HEK293 (cell line): ENCODE measurements at regions not wholly inside any gene's neighbourhood (a gene's known extent, or its start where the extent isn't known, plus 50 kb on each side); places are given as distances from the start of the nearest gene placed in this dataset.

Source experiments
- CTCF ChIA-PET: fragments of 350-600 bp; formaldehyde crosslinking; extraction: SDS; loops from one replicate; lab custom pipeline; 2021; ENCODE audit warnings: antibody characterized with exemption; lab: Yijun Ruan, JAX
- POLR2A ChIA-PET: fragments of 300-600 bp; formaldehyde crosslinking; extraction: SDS; loops from one replicate; lab custom pipeline; 2020; ENCODE audit warnings: antibody characterized with exemption, inconsistent platforms; lab: Yijun Ruan, JAX
- H3K27ac ChIP-seq: fragments of 200-500 bp; sonication (Bioruptor generic); 2 replicates; pipeline ENCODE4 v1.5.1; 2014; ENCODE audit warnings: low read depth, low read length, control low read depth, inconsistent platforms; ENCODE audit errors: extremely low read depth
- H3K36me3 ChIP-seq, 2 experiments: fragments of 200-500 bp in 1 of 2; sonication (Bioruptor generic) in 1 of 2; 1 replicate in 1 of 2; 2 replicates in 1 of 2; pipeline ENCODE4 v1.5.1; 2014 to 2017; ENCODE audit warnings: inconsistent platforms in 2 of 2, low read length in 2 of 2; ENCODE audit not compliant: control insufficient read depth in 2 of 2, insufficient read depth in 1 of 2
- H3K4me1 ChIP-seq: fragments of 200-500 bp; sonication (Bioruptor generic); 2 replicates; pipeline ENCODE4 v1.5.1; 2014; ENCODE audit warnings: mild to moderate bottlenecking, low read length, inconsistent platforms; ENCODE audit not compliant: control insufficient read depth, insufficient read depth
- H3K4me3 ChIP-seq: 2 replicates; pipeline ENCODE4 v1.5.1; 2011; ENCODE audit warnings: low read depth, mild to moderate bottlenecking, control low read depth, low read length, moderate library complexity
- H3K9me3 ChIP-seq: fragments of 200-500 bp; sonication (Bioruptor generic); 2 replicates; pipeline ENCODE4 v1.5.1; 2014; ENCODE audit warnings: low read depth, low read length, inconsistent platforms; ENCODE audit not compliant: control insufficient read depth, insufficient read depth
- BCL6B ChIP-seq: fragments of 450-650 bp; formaldehyde crosslinking; IDR thresholded peaks from 2 replicates; pipeline ENCODE4 v1.5.1; 2017; ENCODE audit warnings: missing biosample characterization, missing genetic modification characterization
- GLI2 ChIP-seq: fragments of 450-650 bp; formaldehyde crosslinking; IDR thresholded peaks from 2 replicates; pipeline ENCODE4; 2017; ENCODE audit warnings: missing biosample characterization, missing genetic modification characterization, low read depth, borderline replicate concordance
- HOXD13 ChIP-seq: sonication (generic); formaldehyde crosslinking; IDR thresholded peaks from 2 replicates; pipeline ENCODE4 v1.8.0; 2022; ENCODE audit warnings: missing genetic modification reagents, borderline replicate concordance
- INSM2 ChIP-seq: fragments of 450-650 bp; formaldehyde crosslinking; IDR thresholded peaks from 2 replicates; pipeline ENCODE4 v1.5.1; 2016; ENCODE audit warnings: missing biosample characterization, missing genetic modification characterization
- MYNN ChIP-seq: fragments of 450-650 bp; formaldehyde crosslinking; IDR thresholded peaks from 2 replicates; pipeline ENCODE4 v1.5.1; 2016; ENCODE audit warnings: missing biosample characterization, missing genetic modification characterization, borderline replicate concordance
- OVOL3 ChIP-seq: fragments of 450-650 bp; formaldehyde crosslinking; IDR thresholded peaks from 2 replicates; pipeline ENCODE4 v1.5.1; 2016; ENCODE audit warnings: missing biosample characterization, missing genetic modification characterization
- SP2 ChIP-seq: fragments of 450-650 bp; formaldehyde crosslinking; IDR thresholded peaks from 2 replicates; pipeline ENCODE4 v1.5.1; 2016; ENCODE audit warnings: missing biosample characterization, missing genetic modification characterization
- ZBTB1 ChIP-seq: fragments of 450-650 bp; formaldehyde crosslinking; IDR thresholded peaks from 2 replicates; pipeline ENCODE4 v1.5.1; 2016; ENCODE audit warnings: missing biosample characterization, missing genetic modification characterization
- ZBTB10 ChIP-seq: fragments of 450-650 bp; formaldehyde crosslinking; IDR thresholded peaks from 2 replicates; pipeline ENCODE4 v1.5.1; 2016; ENCODE audit warnings: missing biosample characterization, missing genetic modification characterization
- ZNF114 ChIP-seq: fragments of 450-650 bp; formaldehyde crosslinking; IDR thresholded peaks from 2 replicates; pipeline ENCODE4 v1.5.0; 2017; ENCODE audit warnings: missing biosample characterization, missing genetic modification characterization
- ZNF138 ChIP-seq: fragments of 450-650 bp; formaldehyde crosslinking; IDR thresholded peaks from 2 replicates; pipeline ENCODE4 v1.5.1; 2016; ENCODE audit warnings: missing biosample characterization, missing genetic modification characterization, borderline replicate concordance
- ZNF174 ChIP-seq: fragments of 450-650 bp; formaldehyde crosslinking; IDR thresholded peaks from 2 replicates; pipeline ENCODE4 v1.5.0; 2017; ENCODE audit warnings: missing biosample characterization, mild to moderate bottlenecking, missing genetic modification characterization
- ZNF398 ChIP-seq: fragments of 450-650 bp; formaldehyde crosslinking; IDR thresholded peaks from 2 replicates; pipeline ENCODE4 v1.5.1; 2017; ENCODE audit warnings: missing biosample characterization, missing genetic modification characterization
- ZNF426 ChIP-seq: fragments of 450-650 bp; formaldehyde crosslinking; IDR thresholded peaks from 2 replicates; pipeline ENCODE4 v1.5.1; 2017; ENCODE audit warnings: missing biosample characterization, missing genetic modification characterization, mild to moderate bottlenecking, inconsistent platforms, moderate library complexity
- ZNF501 ChIP-seq: fragments of 450-650 bp; formaldehyde crosslinking; IDR thresholded peaks from 2 replicates; pipeline ENCODE4 v1.5.1; 2016; ENCODE audit warnings: missing biosample characterization, missing genetic modification characterization
- ZNF513 ChIP-seq: fragments of 450-650 bp; IDR thresholded peaks from 2 replicates; pipeline ENCODE4 v1.5.1; 2018; ENCODE audit warnings: missing biosample characterization, missing genetic modification characterization
- ZNF530 ChIP-seq: fragments of 450-650 bp; formaldehyde crosslinking; IDR thresholded peaks from 2 replicates; pipeline ENCODE4 v1.5.1; 2016; ENCODE audit warnings: low read depth, missing biosample characterization, missing genetic modification characterization
- ZNF549 ChIP-seq: fragments of 450-650 bp; IDR thresholded peaks from 2 replicates; pipeline ENCODE4 v1.5.1; 2018; ENCODE audit warnings: missing biosample characterization, missing genetic modification characterization, mild to moderate bottlenecking, inconsistent platforms, moderate library complexity
- ZNF610 ChIP-seq: fragments of 450-650 bp; formaldehyde crosslinking; IDR thresholded peaks from 2 replicates; pipeline ENCODE4 v1.5.1; 2016; ENCODE audit warnings: missing biosample characterization, missing genetic modification characterization, borderline replicate concordance
- ZNF626 ChIP-seq: fragments of 450-650 bp; sonication (Bioruptor Pico); formaldehyde crosslinking; IDR thresholded peaks from 2 replicates; pipeline ENCODE4 v1.5.1; 2018; ENCODE audit warnings: missing biosample characterization, missing genetic modification characterization, inconsistent platforms
- ZNF707 ChIP-seq: fragments of 450-650 bp; formaldehyde crosslinking; IDR thresholded peaks from 2 replicates; pipeline ENCODE4 v1.5.1; 2016; ENCODE audit warnings: missing biosample characterization, missing genetic modification characterization
- ZNF776 ChIP-seq: fragments of 450-650 bp; formaldehyde crosslinking; IDR thresholded peaks from 2 replicates; pipeline ENCODE4 v1.5.0; 2017; ENCODE audit warnings: missing biosample characterization, missing genetic modification characterization, borderline replicate concordance
- ZNF837 ChIP-seq: fragments of 450-650 bp; formaldehyde crosslinking; IDR thresholded peaks from 2 replicates; pipeline ENCODE4 v1.5.1; 2016; ENCODE audit warnings: missing biosample characterization, missing genetic modification characterization
- ZSCAN16 ChIP-seq: fragments of 450-650 bp; formaldehyde crosslinking; IDR thresholded peaks from 2 replicates; pipeline ENCODE4 v1.5.1; 2016; ENCODE audit warnings: missing biosample characterization, missing genetic modification characterization

- TF ChIP-seq ZBTB10 (tag by site-specific recombination) (no peak), ZNF501 (tag by site-specific recombination) (no peak), ZNF610 (tag by site-specific recombination) (no peak), MYNN (tag by site-specific recombination) (no peak), ZNF707 (no peak), HOXD13 (CRISPR knock-in tag) (no peak), ZNF549 (tag by site-specific recombination) (no peak)
- TF ChIP-seq, all 188 proteins: peak for 0
These were observed 253.6 kb upstream of the AVPR1A start (continued) for GRCh38 chr12:63404611-63405010.

GRCh38 chr12:63403256-63403655, 252.3 kb upstream of the AVPR1A start:
- Histone ChIP-seq H3K27ac (no peak overlapping the region), H3K9me3 (no peaks in the 10 kb centered on the region), H3K4me3 (no peak overlapping the region), H3K4me1 (no peaks in the 10 kb centered on the region), H3K36me3 (no peaks in the 10 kb centered on the region)
- ChIA-PET CTCF (interaction anchor here (0.8 kb wide), 1 partner anchor 17 kb away, joined by 3 read pairs; no protein-coding TSS in a partner anchor), POLR2A (no interaction called here)
- no peak for TF ChIP-seq ZNF398 (tag by site-specific recombination)
- no peak for TF ChIP-seq ZNF513 (tag by site-specific recombination)
- TF ChIP-seq ZSCAN16 (tag by site-specific recombination): no peak
- no peak for TF ChIP-seq SP2 (tag by site-specific recombination)
- TF ChIP-seq ZNF426 (tag by site-specific recombination): no peak
- no peak for TF ChIP-seq ZNF530
- no peak for TF ChIP-seq GLI2 (tag by site-specific recombination)
- no peak for TF ChIP-seq BCL6B (tag by site-specific recombination)

- H3K9me3 ChIP-seq: no peaks in the 10 kb centered on the region
- POLR2A ChIA-PET: no interaction called here
- no peaks in the 10 kb centered on the region for H3K36me3 ChIP-seq
- no peaks in the 10 kb centered on the region for H3K4me1 ChIP-seq
- no peak overlapping the region for H3K27ac ChIP-seq
- H3K4me3 ChIP-seq: no peak overlapping the region
- CTCF ChIA-PET: interaction anchor here (0.5 to 1.1 kb wide), 3 partner anchors 19 to 435 kb away, joined by 3 to 4 read pairs (median 3); no protein-coding TSS in a partner anchor
- no peak for TF ChIP-seq ZNF174
- no peak for TF ChIP-seq ZNF837
- TF ChIP-seq OVOL3 (tag by site-specific recombination): peak; percentile 76; the same call in 1 of the 2 replicates
- TF ChIP-seq ZNF626 (tag by site-specific recombination): no peak
- no peak for TF ChIP-seq ZNF114 (tag by site-specific recombination)
- no peak for TF ChIP-seq ZNF501 (tag by site-specific recombination)
- no peak for TF ChIP-seq INSM2 (tag by site-specific recombination)
- no peak for TF ChIP-seq ZNF138 (tag by site-specific recombination)
- TF ChIP-seq ZNF776 (tag by site-specific recombination): no peak
- TF ChIP-seq ZBTB1 (tag by site-specific recombination): no peak
These were observed 249.7 kb upstream of the AVPR1A start for GRCh38 chr12:63400718-63401117.
